ENCODE measurements at regions not wholly inside any gene's neighbourhood (a gene's known extent, or its start where the extent isn't known, plus 50 kb on each side); places are given as distances from the start of the nearest gene placed in this dataset.

DNA sequence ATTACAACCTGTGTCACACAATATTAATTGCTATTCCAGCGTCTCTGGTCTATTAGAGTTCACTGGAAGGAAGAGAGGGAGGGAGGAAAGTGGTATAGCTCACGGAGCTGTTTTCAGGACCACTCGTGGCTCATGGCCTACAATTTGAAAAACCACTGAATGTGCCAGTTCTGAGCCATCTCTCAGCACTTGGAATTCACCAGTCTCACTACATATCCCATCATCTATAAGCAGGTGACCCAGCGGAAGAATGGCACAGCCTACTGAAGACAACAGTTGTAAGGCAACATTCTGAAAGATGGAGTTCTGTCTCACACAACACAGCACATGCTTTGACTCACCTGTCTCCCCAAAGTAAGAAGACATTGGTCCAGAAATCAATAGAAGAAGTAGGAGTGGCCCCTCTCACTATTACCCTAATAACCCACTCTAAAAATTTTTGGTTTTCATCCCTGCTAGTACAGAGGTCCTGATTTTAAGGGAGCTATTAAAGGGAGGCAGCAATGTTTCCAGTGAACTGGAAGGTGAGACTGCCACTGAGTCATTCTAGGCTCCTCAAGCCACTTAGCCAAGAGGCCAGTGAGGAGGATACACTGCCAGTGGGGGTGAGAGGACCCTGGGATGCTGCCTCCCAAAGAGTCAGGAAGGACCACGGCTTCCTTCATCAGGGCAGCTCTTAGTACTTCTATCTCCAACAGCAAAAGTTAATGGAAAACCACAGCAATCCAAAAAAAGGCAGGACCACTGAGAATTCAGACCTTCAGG lies 50.0 kb upstream of the DOCK9 start:
- DNase-seq (ENCODE audit: low read depth): no peak

DNA sequence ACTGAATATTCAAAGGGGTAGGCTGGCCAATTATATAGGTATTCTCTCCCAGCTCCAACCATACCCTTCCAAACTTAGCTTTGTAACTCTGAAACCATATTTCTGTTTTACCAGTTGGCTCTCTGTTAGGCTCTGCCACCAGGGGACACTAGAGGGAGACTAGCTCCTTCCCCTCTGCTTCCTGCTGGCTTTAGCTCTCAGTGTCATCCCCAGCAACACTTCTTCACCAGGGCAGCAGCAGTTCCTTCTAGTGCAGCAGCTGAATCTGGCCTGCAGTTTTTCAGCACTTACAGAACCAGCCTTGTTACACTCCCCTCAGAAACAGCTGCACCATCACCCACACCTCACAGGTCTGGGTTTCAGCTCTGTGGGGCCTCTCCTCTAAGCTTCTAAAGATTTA lies 51.0 kb upstream of the DOCK9 start:
- peak; percentile 44 for DNase-seq (ENCODE audit: low read depth)

DNA sequence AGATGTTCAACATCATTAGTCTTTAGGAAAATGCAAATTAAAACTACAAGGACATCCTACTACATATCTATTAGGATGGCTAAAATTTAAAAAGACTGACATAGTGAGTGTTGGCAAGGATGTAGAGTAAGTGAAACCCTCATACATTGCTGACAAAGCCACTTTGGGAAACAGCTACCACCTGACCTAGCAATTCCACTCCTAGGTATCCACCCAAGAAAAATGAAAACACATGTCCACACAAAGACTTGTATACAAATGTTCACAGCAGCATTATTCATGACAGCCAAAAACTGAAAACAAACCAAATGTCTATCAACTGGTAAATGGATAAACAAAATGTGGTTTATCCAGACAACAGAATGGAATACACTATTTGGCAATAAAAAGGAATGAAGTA lies 51.7 kb upstream of the DOCK9 start:
- no peak for DNase-seq (ENCODE audit: low read depth)

GRCh38 chr13:99030326-99030725 lies 52.5 kb upstream of the DOCK9 start:
- DNase-seq (ENCODE audit: low read depth): no peak

GRCh38 chr13:99031832-99032231 lies 54.0 kb upstream of the DOCK9 start:
- DNase-seq (ENCODE audit: low read depth): peak; percentile 13

DNA sequence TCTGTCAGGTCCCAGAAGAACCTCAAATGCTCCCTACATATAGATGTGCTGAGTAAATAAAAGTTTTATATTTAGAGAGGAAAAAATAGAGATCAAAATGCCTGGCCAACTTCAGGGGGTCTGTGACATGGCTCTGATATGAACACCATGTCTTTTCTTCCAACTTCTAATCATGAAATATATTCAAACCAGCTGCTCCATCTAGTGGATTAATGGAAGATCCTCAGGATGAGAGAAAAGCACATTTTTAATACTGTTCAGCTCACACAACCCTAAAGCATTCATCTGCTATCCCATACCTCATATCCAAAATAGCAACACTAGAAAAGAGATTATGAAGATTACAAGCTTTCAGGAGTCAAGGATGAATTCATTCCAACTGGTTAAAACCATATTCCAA lies 56.0 kb upstream of the DOCK9 start:
- DNase-seq (ENCODE audit: low read depth): peak; percentile 72

DNA sequence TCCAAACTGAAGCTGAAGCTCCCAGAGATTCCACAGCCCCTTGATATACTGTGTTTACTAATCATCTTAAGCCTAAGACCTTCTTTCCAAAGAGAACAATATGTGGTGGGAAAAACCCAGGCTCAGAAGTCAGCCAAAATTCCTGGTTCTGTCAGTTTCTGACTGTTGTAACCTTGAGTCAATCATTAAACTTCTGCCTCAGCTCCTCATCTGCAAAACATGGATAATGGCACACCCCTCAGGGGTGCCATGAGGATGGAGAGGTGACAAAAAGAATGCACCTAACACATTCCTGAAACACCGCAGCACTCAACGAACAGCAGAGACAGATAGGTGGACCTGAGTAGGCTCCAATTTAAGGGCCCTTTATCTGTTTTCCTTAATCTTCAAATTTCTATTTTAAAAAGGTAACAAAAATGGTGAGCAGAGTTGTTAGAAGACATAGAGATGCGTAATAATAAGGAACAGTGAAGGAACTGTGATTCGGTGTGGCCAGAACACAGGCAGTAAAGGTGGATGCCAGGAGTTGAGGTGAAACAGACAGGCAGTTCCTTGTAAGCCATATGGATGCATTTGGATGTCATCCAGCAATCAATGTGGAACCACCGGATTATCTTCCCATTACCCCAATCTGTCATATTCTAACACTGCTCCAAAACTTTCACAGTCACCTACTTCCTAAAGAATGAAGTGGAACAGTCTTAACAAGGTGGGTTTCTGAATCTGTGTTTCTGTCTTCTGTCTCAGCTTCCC lies 56.6 kb upstream of the DOCK9 start:
- no peak for DNase-seq (ENCODE audit: low read depth)

- DNase-seq (ENCODE audit: low read depth): no peak
These were observed 57.9 kb upstream of the DOCK9 start for GRCh38 chr13:99035715-99036114.

GRCh38 chr13:99037756-99038155 lies 59.9 kb upstream of the DOCK9 start:
- no peak for DNase-seq (ENCODE audit: low read depth)

- no peak for DNase-seq (ENCODE audit: low read depth)
These were observed 61.9 kb upstream of the DOCK9 start for GRCh38 chr13:99039718-99040280.

GRCh38 chr13:99040536-99041131 lies 62.8 kb upstream of the DOCK9 start:
- no peak for DNase-seq (ENCODE audit: low read depth)

- DNase-seq (ENCODE audit: low read depth): no peak
These were observed 63.5 kb upstream of the DOCK9 start for GRCh38 chr13:99041337-99041736.

DNA sequence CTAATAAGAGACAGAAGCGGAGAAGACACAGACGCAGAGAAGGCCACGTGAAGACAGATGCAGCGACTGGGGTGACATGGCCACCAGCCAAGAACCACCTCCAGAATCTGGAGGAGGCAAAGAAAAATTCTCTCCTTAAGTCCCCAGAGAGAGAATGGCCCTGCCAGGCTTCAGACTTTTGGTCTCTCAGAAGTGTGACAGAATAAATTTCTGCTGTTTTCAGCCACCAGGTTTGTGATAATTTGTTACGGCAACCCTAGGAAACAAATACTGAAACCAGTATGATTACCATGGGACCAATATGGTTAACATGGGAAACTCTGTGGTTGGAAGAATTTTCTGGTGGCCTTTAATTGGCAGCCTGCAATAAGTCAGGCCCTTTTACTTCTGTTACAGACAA lies 63.9 kb upstream of the DOCK9 start:
- DNase-seq (ENCODE audit: low read depth): no peak

DNA sequence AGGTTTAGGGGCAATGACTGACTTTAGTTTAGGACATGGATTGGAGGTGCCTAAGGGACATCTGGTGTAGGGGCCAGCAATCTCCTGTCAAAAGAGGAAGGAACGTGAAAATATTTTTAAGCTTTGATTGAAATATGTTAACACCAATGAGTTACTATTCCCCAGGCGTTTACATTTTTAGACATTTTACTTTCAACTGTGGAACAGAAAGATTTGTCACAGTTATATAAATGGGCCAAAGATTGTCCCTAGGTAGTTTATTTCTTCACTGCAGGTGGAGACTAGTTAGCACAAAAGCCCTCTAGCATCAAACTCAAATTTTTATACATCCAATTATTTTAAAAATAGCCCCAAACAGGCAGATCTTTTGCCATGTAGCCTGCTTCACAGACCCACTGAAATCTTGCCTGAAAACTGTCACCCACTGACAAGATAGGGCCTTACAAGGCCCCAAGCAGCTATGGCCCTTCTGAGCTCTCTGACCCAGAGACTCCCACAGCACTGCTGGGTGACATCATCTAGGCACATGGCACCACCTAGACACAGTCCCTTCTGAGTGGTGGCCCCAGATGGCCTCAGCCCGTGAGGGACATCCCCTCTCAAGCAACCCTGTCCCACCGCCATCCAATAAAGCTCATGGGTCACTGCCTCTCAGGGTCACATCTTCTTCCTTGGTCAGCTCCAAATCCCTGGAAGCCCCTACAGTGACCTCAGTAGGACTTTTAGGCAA lies 64.8 kb upstream of the DOCK9 start:
- DNase-seq (ENCODE audit: low read depth): no peak

DNA sequence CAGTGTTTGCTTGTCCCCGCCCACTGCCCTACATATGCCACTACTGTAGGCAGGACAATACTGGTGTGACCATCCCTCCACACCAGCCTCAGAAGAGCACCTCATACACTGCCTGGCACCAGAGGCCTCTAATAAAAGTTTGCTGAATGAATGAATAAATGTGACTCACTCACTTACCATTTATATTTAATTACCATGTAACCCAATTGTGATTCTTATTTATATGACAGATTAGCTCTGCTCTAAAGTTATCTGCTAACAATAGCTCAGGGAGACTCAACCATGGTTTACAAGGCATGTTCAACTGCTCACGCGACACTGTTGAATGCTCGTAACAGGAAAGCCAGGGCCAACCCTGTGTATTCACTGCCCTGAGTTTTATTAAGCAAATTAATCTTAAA lies 66.0 kb upstream of the DOCK9 start:
- DNase-seq (ENCODE audit: low read depth): peak; percentile 43

- no peak for DNase-seq (ENCODE audit: low read depth)
These were observed 66.9 kb upstream of the DOCK9 start for GRCh38 chr13:99044764-99045163.

DNA sequence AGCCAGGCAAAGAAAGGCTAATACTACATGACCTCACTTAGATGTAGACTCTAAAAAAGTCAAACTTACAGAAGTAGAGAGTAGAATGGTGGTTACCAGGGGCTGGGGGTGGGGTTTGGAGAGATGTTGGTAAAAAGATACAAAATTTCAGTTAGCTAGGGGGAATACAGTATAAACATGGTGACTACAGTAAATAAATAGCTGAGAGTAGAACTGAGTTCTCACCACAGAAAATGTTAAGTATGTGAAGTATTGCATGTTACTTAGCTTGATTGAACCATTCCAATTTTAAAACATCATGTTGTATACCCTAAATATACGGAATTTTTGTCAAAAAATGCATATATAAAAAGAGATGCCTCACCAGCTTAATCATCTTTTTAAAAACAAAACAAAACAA lies 67.5 kb upstream of the DOCK9 start:
- DNase-seq (ENCODE audit: low read depth): no peak

GRCh38 chr13:99046851-99047250 lies 69.0 kb upstream of the DOCK9 start:
- DNase-seq (ENCODE audit: low read depth): no peak

- no peak for DNase-seq (ENCODE audit: low read depth)
These were observed 73.2 kb upstream of the DOCK9 start for GRCh38 chr13:99050983-99051488.

DNA sequence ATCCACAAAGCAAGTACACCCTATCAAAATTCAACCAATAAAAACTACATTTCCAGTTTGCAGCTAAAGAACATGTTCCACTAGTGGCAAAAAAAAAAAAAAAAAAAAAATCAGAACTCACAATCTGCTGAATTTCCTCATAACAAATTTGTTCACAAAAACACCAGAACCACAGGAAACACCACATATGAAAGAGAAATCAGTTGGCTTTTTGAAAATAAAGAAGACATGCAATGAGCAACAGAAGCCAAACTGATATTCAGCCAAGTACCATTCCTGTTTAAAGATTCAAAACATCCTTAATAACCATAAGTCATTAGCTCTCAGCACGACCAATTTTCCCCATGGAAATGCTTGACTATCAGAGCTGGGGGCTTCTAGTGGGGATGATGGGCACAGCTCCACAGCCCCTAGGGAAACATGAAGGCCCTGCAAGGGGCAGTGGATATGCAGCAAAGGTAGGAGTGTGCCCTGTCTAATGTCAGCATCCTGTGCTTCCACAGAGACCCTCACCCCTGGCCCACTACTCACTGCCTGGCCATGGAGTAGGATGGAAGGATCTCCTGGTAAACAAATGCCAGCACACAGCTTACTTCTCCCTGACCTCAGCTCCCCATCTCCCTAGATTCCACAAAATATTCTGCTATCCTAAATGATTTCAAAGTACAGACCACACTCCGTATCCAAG lies 74.0 kb upstream of the DOCK9 start:
- no peak for DNase-seq (ENCODE audit: low read depth)

DNA sequence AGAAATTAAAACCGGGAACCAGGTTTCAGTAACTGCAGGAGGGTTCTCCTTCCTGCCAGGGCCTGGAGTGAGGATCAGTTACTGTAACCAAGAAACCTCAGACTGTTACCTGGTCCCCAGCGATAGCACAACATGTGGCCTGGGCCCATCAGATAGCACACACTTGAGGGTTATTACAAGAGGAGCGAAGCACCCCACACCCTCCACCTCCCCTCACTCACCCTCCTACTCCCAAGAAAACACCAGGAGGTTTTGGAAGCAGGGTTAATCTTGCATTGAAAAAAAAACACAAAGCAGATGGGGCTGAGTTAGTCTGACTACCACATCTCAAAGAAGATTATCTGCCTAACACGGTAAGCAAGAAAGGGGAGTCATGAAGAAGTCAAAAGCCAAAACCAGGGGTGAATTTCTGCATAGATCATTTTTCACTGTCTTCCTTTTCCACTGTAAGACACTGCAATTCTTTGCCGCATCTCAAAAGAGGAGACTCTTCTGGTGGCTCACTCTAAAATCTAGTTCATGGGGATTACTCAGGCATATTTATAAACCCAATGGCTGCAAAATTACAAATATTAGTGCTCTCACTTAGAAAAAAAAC lies 75.9 kb upstream of the DOCK9 start:
- no peak for DNase-seq (ENCODE audit: low read depth)
